ENCODE measurements at regions not wholly inside any gene's neighbourhood (a gene's known extent, or its start where the extent isn't known, plus 50 kb on each side); places are given as distances from the start of the nearest gene placed in this dataset.

- no peak for DNase-seq (ENCODE audit: low read depth in 4 of 4, low spot score in 2 of 4)
These were observed 57.8 kb upstream of the CDYL2 start for GRCh38 chr16:80862160-80862705.
